EH (cell line): ENCODE measurements at regions not wholly inside any gene's neighbourhood (a gene's known extent, or its start where the extent isn't known, plus 50 kb on each side); places are given as distances from the start of the nearest gene placed in this dataset.

Source experiments
- DNase-seq: peaks from one replicate; pipeline ENCODE4 v3.0.0-alpha.2; 2015; ENCODE audit warnings: low read depth

DNA sequence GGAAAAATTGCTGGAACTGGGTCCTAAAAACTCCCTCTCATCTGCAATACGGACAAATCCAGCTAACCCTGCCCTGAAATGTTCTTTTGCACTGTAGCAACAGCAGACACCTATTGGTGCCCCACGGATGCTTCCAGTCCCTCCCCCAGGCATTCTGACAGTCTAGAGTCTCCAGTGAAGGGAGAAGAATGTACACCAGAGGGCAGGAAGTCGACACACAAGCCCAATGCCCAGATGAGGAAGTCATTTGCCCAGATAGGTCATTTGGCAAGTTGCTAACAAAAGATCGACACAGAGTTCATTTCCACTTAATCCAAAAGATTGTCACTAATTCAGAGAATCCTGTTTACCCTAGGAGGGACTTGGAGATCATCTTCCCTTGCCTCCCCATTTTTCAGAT is 293.0 kb upstream of the PRDM1 start:
- peak; percentile 59 for DNase-seq

DNA sequence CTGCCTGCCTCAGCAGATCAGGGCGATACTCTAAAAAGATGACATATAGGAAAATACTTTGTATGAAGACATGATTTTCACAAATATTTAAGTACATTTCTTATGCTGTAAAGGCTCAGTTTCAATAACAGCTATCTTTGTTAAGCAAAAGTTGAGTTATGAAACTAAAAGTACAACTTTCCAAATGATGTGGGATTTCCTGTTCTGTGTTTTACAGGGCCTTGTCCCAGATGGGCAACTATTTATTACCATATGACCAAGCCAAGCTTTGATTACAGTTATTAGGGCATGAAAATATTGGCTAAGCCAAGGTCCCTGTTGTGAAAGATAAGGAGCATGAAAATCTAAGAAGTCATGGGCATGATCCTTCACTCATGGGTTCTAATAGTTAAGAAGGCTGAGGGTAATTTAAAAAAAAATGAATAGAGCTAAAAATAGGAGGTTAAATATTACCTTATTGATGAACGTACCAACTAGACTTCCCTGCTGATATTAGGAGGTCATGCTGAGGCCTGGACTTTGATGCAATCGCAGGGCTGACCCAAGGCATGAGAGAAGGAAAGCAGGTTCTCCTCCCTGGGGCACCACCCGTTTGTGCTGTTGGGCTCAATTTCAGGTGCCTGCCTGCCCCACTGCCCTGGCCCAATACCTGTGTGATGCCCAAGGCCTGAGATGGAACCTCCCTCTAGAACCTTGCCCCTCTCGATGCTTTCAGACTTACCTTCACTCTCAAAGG is 294.4 kb upstream of the PRDM1 start:
- no peak for DNase-seq

DNA sequence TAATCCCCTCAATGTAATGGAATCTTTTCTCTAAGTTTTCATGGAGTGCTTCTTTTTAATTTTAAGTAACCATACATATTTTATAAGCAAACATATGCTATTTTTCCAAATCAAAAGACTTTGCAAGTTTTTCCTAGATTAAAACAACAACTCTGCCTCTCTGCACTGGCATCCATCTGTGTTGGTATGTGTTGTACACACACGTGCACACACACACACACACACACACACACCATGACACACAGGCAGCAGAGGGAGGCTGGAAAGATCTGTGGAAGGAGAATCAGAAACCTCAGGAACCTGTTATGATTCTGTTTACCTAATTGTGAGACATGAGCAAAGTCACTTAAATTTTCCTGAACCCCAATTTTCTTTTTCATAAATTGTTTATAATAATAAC is 295.0 kb upstream of the PRDM1 start:
- no peak for DNase-seq

DNA sequence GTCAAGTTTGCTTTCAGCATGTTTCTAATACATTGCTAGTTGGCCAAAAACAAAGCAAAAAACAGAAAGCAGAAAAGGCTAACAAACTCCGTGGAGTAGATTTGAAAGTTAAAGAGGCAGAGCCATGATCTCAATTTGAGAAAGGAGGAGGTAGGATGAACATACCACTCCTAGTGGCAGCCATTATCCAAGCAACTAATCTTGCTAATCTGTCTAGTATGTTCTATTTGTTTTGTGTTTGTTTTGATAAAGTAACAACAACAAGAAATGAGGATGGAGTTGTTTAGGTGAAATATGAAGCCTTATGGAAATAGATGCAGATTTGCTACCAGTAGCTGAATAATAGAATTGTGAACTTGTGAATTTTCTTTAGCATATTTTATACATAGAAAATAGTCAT is 295.5 kb upstream of the PRDM1 start:
- DNase-seq, result no peak

DNA sequence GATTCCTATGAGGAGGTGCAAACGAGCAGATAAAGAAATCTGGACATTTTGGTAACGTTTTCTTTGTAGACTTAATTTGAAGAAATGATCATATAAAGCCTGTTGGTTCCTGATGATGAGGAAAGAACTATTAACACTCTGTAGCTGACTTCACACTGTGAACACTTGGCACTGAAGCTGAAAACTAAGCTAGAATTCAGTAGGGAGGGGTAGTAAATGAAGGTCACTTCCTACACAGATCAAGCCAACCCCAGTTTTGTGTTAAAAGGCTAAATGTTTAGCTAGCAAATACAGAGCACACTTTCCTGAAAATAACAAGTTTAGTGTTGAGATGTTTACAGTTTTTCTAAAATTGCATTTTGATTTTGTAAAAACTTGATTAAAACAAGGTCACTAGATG is 296.2 kb upstream of the PRDM1 start:
- no peak for DNase-seq

DNA sequence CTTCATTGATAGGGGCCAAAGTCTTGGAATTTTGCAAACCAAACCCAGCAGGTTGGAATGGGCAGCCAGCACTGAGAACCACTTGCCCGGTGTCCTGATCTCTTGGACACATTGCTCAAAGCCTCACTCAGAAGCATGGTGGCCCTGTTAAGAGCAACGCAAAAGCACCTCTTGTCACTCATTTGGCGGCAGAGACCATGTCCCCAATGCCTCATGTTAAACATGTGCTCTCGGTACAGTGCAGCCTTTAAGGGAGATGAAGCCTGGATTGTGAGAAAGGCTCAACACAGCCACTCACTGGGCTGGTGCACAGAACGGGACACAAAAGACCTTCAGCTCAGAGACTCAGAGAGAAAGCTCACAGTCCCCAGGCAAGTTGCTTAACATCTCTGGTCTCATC is 298.4 kb upstream of the PRDM1 start:
- no peak for DNase-seq

- DNase-seq, result no peak
Measured at GRCh38 chr6:105786890-105787655, 299.1 kb upstream of the PRDM1 start.

DNA sequence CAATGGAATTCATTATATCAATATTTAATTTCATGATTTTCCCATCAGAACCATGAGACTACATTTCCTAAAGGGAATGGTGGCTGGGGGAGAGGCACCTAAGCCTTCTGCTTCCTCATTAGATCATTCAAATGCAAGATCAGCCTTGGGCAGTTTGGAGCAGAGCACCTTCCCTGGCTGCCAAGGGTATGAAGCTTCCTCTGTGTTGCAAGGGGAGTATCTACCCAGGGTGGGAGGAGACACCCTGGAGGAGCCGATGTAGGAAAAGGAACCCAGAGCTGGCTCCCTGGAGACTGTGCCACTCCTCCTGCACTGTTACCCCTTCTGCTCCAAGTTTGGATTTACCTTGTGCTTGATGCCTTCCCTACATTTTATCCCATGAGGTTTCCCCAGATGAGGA is 299.7 kb upstream of the PRDM1 start:
- no peak for DNase-seq

- DNase-seq, result no peak
Measured at GRCh38 chr6:105785066-105785811, 300.9 kb upstream of the PRDM1 start.

GRCh38 chr6:105784179-105784578 is 302.0 kb upstream of the PRDM1 start:
- DNase-seq, result no peak

DNA sequence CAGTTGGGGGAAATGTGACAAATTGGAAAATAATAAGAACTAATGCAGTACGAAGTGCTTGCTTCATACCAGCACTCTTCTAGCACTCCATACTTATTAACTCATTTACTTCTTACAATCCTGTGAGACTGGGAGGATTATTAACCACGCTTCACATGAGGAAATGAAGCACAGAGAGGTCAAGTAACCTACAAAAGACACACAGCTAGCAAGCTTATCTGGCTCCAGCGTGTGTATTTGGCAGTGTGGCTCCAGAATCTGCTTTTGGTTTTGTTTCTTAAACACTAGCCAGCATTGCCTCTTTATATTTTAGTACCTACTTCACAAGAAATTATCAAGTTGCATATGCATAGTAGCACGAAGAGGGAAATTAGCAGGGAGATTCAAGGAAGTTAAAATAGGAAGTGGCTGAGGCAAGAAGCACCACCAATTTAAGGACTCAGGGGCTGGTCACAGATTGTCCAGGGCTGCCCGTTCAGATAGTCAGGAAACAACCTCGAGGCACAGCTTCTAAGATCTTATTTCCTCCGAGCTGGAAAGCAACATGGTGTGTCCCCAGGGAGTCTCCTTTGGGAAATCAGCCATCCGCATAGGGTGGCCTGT is 302.7 kb upstream of the PRDM1 start:
- no peak for DNase-seq

GRCh38 chr6:105781915-105782314 is 304.2 kb upstream of the PRDM1 start:
- no peak for DNase-seq

DNA sequence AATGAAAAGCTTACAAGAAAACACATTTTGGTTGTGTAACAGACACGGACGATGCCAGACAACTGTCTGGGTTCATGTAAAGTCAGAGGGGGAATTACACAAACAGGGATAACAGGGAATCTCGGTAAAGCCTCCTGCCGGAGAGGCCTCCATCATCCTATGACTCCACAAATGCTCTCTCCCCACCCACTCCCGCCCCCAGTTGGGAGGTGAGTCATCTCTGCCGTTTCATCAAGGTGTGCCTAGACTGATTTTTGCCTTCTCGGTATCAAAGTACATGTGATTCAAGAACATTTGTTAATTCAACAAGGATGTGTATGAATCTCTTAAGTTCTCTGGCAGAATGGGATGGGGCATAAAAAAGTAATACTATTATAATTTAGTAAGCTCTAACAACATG is 304.9 kb upstream of the PRDM1 start:
- no peak for DNase-seq

GRCh38 chr6:105780146-105780860 is 305.8 kb upstream of the PRDM1 start:
- DNase-seq, result peak; percentile 30

GRCh38 chr6:105779110-105779509 is 307.0 kb upstream of the PRDM1 start:
- DNase-seq, result peak; percentile 25

- DNase-seq, result no peak
Measured at GRCh38 chr6:105775095-105775494, 311.0 kb upstream of the PRDM1 start.

DNA sequence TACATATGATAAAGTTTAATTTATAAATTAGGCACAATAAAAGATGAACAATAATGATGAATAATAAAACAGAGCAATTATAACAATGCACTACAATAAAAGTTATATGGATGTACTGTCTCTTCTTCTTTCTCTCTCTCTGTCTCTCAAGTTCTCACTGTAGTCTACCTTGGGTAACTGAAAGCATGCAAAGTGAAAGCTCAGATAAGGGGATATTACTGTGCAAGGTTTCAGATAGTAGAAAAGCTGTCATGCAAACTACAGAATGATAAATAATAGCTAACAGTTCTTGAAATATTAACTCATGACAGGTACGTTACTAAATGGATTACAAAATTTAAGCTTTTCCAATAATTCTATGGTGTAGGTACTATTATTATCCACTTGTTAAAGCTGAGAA is 311.9 kb upstream of the PRDM1 start:
- DNase-seq, result no peak

- peak; percentile 52 for DNase-seq
Measured at GRCh38 chr6:105771313-105771970, 314.7 kb upstream of the PRDM1 start.

DNA sequence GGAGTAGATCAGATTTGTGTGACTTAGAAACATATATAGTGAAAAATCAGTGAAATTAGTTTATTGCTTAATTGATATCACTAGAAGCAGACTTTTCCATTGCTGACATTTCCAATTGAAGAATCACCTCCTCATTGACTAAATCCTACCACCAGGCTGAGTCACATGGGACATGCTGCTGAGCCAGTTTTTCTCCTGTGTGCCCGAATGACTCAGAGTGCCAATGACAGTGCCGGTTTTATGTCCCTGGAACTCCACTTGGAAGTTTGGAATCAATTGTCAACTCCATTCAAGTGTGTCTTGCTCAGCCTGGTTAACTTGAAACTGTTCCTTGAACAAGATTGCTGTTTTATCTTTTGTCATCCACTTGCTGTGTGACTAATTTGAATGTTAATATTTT is 316.1 kb upstream of the PRDM1 start:
- peak; percentile 67 for DNase-seq

DNA sequence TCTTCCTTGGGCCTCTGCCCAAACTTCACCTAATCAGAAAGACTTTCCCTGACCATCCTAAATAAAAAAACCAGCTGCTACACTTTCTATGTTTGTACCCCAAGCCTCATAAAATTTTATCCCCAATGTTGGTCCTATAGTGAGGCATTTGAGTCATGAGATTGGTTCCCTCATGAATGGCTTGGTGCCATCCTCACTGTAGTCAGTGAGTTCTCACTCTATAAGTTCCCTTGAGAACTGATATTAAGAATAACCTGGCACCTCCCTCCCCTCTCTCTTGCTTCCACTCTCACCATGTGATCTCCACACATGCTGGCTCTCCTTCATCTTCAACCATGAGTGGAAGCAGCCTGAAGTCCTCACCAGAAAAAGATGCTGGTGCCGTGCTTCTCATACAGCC is 316.9 kb upstream of the PRDM1 start:
- peak; percentile 59 for DNase-seq

DNA sequence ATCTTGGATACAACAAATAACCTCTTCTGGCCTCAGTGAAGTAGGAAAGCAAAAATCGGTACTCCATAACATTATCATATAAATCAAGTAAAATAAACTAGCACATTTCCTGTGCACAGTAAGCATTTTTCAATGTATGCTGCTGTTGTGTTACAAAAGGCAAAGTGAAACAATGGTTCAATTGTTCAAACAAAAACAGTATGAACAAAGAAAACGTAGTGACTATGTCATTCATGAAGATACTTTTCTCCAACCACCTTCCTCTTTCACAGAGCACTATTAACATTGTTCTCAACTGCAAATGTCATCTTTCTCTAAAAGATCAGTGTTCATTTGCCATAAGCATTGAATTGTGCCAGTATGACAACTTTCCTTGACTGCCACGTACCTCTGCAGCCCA is 318.6 kb upstream of the PRDM1 start:
- no peak for DNase-seq
